GM12874 (cell line): ENCODE measurements at regions not wholly inside any gene's neighbourhood (a gene's known extent, or its start where the extent isn't known, plus 50 kb on each side); places are given as distances from the start of the nearest gene placed in this dataset.

ENCODE experiments used
- TF ChIP-seq, protein P1 (sequence below): IDR thresholded peaks from 2 replicates; pipeline ENCODE4 v1.5.1; 2011; ENCODE audit warnings: low read depth, mild to moderate bottlenecking, control low read depth, low read length, moderate library complexity; ENCODE audit not compliant: insufficient read depth

DNA sequence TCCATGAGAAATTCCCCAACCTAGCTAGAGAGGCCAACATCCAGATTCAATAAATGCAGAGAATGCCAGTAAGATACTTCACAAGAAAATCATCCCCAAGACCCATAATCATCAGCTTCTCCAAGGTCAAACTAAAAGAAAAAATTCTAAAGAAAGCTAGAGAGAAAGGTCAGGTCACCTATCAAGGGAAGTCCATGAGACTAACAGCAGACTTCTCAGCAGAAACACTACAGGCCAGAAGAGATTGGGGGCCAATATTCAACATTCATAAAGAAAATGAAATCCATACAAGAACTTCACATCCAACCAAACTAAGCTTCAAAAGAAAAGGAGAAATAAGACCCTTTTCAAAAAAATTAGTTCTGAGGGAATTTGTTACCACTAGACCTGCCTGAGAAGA lies 118.8 kb upstream of the ANXA10 start:
- TF ChIP-seq, protein P1, sequence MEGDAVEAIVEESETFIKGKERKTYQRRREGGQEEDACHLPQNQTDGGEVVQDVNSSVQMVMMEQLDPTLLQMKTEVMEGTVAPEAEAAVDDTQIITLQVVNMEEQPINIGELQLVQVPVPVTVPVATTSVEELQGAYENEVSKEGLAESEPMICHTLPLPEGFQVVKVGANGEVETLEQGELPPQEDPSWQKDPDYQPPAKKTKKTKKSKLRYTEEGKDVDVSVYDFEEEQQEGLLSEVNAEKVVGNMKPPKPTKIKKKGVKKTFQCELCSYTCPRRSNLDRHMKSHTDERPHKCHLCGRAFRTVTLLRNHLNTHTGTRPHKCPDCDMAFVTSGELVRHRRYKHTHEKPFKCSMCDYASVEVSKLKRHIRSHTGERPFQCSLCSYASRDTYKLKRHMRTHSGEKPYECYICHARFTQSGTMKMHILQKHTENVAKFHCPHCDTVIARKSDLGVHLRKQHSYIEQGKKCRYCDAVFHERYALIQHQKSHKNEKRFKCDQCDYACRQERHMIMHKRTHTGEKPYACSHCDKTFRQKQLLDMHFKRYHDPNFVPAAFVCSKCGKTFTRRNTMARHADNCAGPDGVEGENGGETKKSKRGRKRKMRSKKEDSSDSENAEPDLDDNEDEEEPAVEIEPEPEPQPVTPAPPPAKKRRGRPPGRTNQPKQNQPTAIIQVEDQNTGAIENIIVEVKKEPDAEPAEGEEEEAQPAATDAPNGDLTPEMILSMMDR = no peak

DNA sequence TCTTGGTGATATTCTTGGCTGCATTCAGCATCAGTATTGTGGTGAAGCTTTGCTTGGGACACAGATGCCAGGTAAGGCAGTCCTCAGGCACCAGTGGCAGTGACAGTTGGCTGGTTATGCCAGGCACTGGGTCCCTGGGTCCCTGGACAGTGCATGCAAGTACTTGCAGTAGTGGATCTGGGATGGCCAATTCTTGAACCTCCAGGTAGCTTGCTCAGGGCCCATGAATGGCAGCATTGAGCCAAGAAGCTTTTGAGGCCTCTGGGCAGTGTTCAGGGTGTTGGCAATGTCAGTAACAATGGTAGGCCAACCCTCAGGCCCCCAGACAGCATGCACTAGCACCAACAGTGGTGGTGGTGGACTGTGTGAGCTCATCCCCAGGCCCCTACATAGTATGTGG lies 106.8 kb upstream of the ANXA10 start:
- TF ChIP-seq, protein P1 = no peak

DNA sequence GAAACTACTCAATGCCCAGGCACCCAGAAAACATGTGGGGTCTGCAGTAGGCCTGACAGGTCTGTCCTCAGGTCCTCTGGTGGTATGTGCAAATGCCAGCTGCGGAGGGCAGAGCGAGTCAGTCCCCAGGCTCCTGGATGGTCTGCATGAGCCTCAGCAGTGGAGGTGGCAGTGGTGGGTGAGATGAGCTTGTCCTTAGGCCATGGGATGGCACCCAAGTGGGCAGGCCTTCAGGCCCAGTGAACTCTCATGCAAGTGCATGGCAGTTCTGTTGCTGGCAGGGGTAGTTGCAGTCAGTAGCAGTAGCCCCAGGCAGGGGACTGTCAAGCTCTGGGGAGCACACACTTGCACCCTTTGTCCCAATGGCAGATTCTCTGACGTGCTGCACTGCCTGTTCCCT lies 106.3 kb upstream of the ANXA10 start:
- TF ChIP-seq, protein P1 = no peak

- TF ChIP-seq, protein P1 = no peak
Observed at GRCh38 chr4:167987285-167987684, 105.1 kb upstream of the ANXA10 start.

- TF ChIP-seq, protein P1 = no peak
Observed at GRCh38 chr4:167989815-167990214, 102.5 kb upstream of the ANXA10 start.

GRCh38 chr4:168019019-168019651 lies 73.2 kb upstream of the ANXA10 start:
- TF ChIP-seq, protein P1 = no peak

DNA sequence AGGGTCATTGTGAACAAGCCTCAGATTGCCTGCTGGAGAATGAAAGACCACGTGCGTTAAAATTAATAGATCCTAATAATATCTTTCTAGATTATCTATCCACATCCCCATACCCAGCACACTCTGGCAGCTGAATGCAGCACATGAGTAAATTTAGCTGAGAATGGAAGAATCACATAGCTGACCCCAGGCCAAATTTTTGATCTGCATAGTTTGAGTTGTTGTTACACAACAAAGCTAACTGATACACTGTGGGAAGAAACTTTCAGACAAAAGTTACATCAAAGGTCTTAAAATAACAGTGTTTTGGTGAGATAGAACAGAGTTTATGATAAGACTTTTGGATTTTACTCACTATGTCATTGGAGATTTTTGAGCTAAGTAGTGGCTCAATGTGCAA lies 72.4 kb upstream of the ANXA10 start:
- TF ChIP-seq, protein P1 = no peak
